DMS114 treated with DMSO at 0.1 percent for 48 hours (cell line): ENCODE measurements at regions not wholly inside any gene's neighbourhood (a gene's known extent, or its start where the extent isn't known, plus 50 kb on each side); places are given as distances from the start of the nearest gene placed in this dataset.

Source experiments
- DNase-seq: peaks from one replicate; lab custom pipeline; 2025; ENCODE audit not compliant: unreplicated experiment; lab: John Stamatoyannopoulos, UW

- no peak for DNase-seq
Measured at GRCh38 chr3:124089214-124089613, 97.3 kb upstream of the ROPN1 start.

DNA sequence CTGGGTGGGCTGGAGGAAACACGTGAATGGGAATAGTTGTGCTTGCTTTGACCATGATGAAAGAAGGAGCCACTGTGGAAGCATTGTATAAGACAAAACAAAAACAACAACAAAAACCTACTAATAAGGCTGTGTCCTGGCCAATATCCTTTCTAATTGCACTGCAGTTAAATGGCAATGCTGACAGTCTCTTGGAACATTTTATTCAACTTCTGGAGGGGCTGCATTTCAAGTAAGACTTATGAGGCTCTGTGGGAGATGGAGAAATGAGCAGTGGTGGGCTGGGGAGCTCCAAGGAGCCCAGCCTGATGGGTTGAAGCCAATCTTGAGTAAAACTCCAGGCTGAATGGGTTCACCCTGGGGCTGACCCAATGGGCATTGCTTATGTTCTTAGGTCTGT is 99.8 kb upstream of the ROPN1 start:
- no peak for DNase-seq

- no peak for DNase-seq
Measured at GRCh38 chr3:124092811-124093210, 100.9 kb upstream of the ROPN1 start.

DNA sequence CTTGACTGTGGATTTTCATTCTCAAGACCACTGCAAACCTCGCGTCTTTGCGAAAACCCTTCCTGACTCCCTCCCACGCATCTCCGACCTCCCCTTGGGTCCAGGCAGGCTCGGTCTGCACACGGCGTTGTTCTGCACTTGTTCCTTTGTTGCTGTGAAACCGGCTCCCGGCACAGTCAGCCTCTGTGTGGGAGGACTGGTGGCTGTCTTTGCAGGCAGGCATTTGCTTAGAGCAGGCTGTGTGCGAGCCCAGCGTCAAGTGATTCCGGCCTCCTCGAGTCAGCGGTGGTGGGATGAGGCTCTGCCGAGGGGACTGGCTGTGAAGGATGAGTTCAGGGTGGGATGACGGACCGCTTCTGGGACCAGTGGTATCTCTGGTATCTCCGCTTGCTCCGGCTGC is 102.6 kb upstream of the ROPN1 start:
- no peak for DNase-seq

DNA sequence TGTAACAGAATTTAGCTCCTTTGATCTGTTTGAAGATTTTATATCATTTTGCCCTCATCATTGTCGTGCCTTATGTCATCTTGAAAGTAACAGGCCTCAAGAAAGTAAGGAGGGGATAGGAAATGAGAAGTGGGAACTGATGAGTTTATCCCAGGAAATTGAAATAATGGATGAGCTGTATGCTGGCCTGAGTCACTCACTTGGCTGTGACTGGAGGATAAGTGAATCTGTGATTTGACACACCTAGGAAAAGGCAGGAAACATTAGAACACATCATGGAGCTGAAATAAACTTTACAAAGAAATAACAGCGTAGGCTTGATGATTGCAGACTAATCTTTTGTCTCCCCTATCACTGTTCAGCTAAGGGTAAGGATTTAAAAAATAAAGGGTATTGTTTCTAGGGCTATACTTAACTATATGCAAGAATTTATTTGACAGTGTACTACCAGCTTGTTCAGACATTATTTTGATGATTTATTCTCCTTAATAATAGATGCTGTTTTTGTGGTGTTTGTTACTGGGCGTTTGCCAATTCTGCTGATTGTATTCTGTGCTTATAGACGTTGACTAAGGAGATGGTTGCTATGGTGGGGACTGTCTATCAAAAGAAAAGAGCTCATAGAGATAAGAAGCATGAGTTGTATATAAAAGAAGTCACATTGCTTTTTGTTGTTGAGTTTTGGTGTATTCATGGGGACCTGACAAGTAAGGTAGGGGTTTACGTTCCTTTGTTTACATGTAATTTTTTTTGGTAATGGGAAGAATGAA is 105.6 kb upstream of the ROPN1 start:
- no peak for DNase-seq

DNA sequence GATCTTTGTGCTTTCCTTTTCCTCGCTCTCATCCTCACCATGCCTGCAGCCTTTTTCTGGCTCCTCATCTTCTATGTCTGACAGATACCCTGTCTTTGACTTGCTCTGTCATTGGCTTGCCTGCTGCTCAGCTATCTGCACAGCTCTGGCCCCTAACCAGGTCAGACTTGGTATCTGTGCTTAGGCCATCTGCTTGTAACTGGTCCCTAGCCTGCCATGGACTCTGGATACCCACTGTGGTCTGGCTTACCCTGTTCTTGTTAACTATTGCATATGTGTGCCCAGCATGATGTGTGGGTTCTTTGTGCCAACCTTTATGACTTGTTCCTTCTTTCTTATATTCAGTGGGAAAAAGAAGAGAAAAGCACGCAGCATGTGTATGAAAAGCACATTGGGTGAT is 109.7 kb upstream of the ROPN1 start:
- no peak for DNase-seq

GRCh38 chr3:124107104-124107890 is 115.4 kb upstream of the ROPN1 start:
- DNase-seq = no peak

DNA sequence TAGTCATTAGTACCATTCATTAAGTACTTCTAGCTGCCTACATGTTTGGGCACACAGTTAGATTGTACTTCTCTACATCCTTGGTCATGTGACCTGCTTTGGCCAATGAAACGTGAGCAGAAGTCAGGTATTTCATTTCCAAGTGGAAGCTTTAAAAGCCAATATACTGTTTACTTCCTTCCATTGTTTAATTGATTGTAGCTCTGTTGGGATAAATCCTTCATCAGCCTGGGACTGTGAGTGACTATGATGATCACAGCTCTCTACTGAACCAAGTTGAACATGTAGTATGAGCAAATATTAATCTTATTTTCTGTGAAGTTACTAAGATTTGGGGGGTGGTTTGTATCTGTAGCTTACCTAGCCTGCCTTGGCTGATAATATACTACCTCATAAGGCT is 116.5 kb upstream of the ROPN1 start:
- DNase-seq = no peak

- DNase-seq = no peak
Measured at GRCh38 chr3:124113485-124113884, 121.6 kb upstream of the ROPN1 start.

DNA sequence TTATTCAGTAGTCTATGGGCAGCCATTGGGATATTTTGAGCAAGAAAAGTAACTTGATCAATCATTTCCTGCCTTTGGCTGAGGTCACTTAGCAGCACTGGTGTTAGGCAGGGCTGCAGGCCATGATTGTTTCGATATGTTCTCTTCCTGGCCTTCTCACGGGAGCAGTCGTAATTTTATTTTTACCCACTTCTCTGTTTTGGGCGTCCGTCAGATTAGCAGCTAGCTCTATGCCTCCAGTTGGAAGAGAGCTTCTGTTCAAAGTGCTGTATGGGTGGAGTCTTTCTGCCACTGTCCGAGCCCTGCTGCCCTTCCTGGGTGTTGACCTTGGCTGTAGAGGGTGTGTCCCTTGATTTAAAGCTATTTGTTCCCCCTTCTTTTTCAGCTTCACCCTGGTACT is 123.4 kb upstream of the ROPN1 start:
- no peak for DNase-seq

DNA sequence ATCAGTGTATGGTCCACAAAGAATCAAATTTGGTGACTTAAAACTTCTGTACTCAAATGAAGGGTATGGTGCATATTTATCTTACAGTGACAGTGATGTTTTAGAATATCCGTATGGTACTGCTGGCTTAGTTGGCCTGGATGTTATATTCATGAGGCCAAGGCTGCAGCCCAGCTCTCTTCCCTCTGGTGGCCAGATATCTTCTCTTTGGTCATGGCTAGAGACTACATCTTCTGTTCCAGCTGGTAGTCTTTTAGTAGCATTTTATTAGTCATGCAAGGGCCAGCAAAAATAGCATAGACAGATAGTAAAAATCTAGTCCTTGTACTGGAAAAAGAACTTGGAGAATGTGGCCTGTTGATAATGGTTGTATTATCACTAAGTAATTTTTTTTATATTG is 124.0 kb upstream of the ROPN1 start:
- no peak for DNase-seq

DNA sequence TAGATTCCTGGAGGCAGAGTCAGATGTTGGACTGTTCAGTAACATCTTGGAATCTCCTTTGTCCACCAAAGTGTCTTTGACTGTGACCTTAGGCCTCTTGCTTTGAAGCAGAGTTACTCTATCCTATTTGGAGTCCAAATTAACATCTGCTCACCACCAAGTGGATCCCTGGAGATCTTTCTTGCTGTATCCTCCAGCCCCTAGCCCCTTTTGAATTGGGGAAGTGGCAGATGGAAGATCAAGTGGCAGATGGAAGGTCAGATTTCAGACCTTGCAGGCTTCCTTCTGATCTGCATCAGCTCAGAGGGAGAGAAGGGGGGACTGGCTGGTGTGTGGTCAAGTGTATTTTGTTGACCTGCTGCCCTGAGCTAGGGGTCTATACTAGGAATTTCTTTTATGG is 125.0 kb upstream of the ROPN1 start:
- no peak for DNase-seq

GRCh38 chr3:124117486-124117885 is 125.6 kb upstream of the ROPN1 start:
- DNase-seq = no peak

- DNase-seq = no peak
Measured at GRCh38 chr3:124118397-124118796, 126.5 kb upstream of the ROPN1 start.

DNA sequence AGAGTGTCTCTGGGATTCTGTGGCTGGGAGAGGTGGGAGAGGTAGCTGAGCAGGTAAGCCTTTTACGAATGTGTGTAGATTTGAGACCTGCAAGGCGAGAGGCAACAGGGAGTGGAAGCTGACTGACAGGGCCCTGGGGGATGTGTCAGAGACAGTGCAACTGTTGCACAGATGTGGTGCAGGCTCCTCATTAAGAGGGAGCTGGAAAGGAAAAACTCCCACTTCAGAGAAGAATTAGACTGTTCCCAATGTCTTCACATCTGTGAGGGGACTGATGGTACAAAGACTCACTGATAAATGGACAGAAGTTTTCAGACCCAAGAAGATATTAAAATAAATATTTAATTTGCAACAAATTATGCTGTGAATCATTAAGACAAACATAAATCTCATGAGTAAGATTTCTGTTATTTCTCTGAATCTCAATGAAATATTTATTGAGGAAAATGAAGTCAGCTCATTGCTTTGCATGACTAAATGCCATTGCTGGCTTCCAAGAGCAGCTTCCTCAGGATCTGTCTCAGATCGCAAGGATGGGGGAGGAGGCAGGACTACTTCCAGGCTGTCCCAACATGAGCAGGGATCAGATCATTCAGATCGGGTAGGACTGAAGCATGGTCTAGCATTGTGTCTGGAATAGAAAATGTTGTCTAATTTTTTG is 127.3 kb upstream of the ROPN1 start:
- no peak for DNase-seq

DNA sequence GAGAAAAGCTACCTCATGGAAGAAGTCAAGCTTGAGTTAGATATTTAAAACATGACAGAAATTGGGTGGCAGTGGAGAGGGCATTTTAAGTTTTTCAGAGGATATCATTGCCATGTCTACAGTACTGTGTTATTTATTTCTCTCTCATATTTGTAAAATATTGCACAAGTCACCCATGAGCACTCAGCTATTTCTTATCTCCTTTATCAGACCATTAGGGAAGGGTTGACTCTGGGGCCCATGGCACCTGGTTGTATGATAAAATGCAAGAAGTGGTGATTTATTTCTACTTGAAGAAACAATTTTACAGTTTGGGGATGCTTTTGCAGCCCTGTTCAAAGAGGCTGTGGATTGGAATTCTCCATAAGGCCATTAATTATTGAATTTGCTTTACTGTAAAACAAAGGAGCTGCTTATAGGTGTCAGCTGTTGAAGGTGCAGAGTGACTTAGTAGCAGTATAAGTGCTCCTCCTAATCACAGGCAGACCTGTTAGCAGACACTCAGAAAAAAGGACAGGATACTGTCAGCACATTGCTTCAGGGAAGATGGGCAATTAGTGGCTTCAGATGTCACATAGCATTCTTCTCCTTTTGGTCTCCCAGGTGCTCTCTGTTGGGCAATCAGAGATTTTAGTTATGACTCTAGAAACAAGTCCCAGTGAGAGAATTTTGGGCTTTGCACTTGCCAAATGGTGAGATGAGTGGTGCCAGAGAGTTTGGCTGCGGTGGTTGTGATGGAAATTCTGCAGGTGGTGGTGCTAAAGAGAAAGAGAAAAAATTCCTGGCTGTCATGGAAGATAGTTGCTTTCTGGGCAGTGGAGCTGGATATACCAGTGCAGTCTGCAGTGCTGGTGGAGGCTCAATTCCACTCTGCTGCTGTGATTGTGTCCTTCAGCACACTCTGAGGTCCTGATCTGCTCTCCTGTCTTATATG is 129.7 kb upstream of the ROPN1 start:
- no peak for DNase-seq

DNA sequence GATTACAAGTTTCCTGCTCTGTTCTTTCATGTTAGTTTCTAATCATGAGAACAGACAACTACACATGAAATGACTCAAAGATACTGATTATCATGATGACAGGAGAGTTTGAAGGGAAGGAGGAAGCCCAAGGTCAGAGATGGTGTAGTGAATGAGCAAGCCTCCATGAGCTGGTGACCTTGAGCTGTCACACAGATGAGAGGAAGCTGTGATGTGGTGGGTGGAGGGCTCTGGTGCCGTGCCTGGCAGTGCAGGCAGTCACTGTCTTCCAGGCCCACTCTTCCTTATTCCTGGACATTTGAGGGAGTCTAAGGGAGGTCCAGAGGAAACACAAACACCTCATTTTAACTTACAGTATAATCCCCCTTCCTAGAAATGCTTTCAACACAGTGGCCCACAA is 133.4 kb upstream of the ROPN1 start:
- DNase-seq = no peak

DNA sequence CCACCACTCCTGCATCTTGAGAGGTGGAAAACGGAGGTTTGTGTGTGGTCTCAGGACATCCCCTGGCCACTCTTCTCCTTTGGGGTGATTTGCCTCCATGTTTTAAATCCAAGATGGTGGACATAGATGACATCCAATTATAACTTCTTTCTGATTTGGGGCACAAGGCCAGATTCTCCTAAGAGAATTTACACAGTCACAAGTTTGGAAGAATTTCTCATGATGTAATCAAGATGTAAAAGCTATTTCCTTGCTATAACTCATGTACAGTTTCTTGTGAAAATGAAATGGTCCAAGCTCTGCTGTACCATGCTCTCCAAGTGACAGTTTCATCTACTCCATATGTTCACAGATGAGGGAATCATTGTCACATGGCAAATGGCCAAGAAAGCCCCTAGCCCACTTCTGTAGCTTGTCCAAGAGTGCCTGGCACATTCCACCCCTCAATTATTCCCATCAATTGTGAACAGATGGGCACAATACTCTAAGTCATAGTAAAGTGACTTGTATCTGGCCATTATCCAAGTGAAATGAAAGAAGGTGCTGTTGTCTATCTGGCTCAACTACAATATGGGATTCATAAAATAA is 134.6 kb upstream of the ROPN1 start:
- no peak for DNase-seq

DNA sequence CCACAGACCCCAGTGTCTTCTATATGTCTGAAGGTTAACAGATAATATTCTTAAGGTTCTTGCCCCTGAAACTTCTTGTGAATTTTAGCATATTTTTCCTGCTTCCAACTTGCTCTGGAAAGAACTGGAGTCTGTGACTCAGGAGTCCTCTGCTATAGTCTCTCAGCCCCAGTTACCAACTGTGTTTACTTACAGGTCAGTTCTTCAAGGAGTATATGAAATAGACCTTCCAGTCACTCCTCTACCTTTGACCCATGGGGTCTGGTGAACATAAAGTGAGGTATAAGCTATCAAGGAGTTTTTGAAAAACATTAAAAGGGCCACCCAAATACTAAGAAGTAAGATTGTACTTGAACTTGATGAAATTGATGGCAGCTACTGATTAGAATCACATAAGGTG is 139.2 kb upstream of the ROPN1 start:
- no peak for DNase-seq

GRCh38 chr3:124131580-124131979 is 139.7 kb upstream of the ROPN1 start:
- DNase-seq = no peak

DNA sequence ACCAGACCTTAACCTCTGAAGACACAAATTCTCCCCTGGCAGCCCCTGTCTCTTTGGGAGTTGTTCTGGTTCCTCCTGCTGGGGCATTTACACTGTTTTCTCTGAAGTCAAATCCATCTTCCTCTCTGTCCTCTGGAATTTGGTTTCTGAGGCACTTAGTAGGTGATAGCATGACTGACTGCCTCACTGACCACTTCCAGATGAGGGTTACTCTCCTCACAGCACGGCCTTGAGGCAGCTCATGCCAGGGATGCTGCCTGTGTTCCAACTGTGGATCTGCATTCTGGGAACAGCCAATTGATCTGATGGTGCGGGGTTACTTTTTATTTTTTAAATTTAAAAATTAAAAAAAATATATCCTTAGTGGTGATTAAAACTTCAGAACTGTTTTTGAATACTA is 140.9 kb upstream of the ROPN1 start:
- DNase-seq = no peak
